ENCODE measurements at regions not wholly inside any gene's neighbourhood (a gene's known extent, or its start where the extent isn't known, plus 50 kb on each side); places are given as distances from the start of the nearest gene placed in this dataset.

DNA sequence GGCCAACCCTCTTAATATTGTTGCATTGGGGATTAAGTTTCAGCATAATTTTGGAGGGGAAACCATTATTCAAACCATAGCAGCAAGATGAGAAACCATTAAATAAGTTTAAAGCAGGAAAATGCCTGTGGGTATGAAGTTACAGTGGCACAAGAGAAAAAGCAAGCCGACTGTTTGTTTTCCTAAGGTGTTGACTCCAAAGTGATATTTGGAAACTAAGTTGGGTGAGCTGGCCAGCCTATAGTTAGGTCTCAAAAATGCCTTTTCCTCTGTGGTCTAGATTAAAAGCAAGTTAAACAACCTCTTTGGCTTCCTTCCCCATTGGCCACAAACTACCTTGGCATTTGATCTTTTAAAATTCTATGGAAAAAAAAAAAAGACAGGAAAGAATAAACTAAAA lies 419.8 kb upstream of the AZI2 start:
- H2BK5ac ChIP-seq (ENCODE audit: low read depth, low read length), result no peak overlapping the region
- ChIA-PET POLR2A (ENCODE audit: partially characterized antibody) (no interaction called here), CTCF (ENCODE audit: partially characterized antibody) (no interaction called here)
- 94% methylated on average over 1 of the region's 1 CpG; no CpG with 5 or more reads in 1 of the 2 experiments for WGBS, 2 experiments (ENCODE audit: extremely low coverage in 1 of 2, insufficient coverage in 1 of 2, insufficient read length in 1 of 2, insufficient replicate concordance in 2 of 2, low coverage in 1 of 2, low lambda C conversion rate in 2 of 2, missing lambda C conversion rate in 1 of 2)
- peaks cover 0 to 3% (median 0%) of the 10 kb centered on the region in 4 experiments; a peak in 2 of 7 replicates for H3K4me1 ChIP-seq (replicated peaks in 1 of 4; ENCODE audit: control insufficient read depth in 3 of 4, insufficient read depth in 4 of 4, low read length in 3 of 4)
- H3K23ac ChIP-seq (ENCODE audit: insufficient read length), result no peak overlapping the region
- H2BK15ac ChIP-seq (ENCODE audit: low read length), result no peak overlapping the region
- H2AK5ac ChIP-seq (ENCODE audit: low read depth, low read length), result no peak overlapping the region
- no peaks in the 10 kb centered on the region for H4K20me1 ChIP-seq (replicated peaks in 1 of 2; ENCODE audit: control insufficient read depth in 1 of 2, insufficient read depth in 2 of 2, low read length in 2 of 2)
- no peak overlapping the region for H4K5ac ChIP-seq (ENCODE audit: insufficient read length, low read depth, low read length)
- H2BK120ac ChIP-seq (replicated peaks; ENCODE audit: low read depth, low read length), result no peak overlapping the region
- H4K8ac ChIP-seq (ENCODE audit: extremely low read depth, insufficient read depth, low read length), result no peak overlapping the region
- no peaks in the 10 kb centered on the region for H3K23me2 ChIP-seq (ENCODE audit: low read depth, low read length)
- no peak overlapping the region for H3K9ac ChIP-seq (replicated peaks in 1 of 4; ENCODE audit: extremely low read depth in 1 of 4, low read depth in 3 of 4, low read length in 3 of 4)
- no peaks in the 10 kb centered on the region for H3K79me1 ChIP-seq (ENCODE audit: low read depth, low read length)
- H2AFZ ChIP-seq (ENCODE audit: low read length), result no peak overlapping the region
- H3K9me3 ChIP-seq (ENCODE audit: insufficient read depth in 2 of 2, low read depth in 1 of 2, low read length in 1 of 2), result peaks cover 9 to 22% of the 10 kb centered on the region in 2 experiments
- no peak overlapping the region for H3K4me3 ChIP-seq (ENCODE audit: extremely low read depth in 1 of 4, insufficient read depth in 2 of 4, low read depth in 3 of 4, low read length in 4 of 4)
- H4K91ac ChIP-seq (replicated peaks; ENCODE audit: insufficient read length, low read length), result no peak overlapping the region
- DNase-seq (ENCODE audit: low read depth in 1 of 2, low spot score in 2 of 2) (no peak), FAIRE-seq (no peak)
- H3K4ac ChIP-seq (replicated peaks; ENCODE audit: insufficient read length, low read depth, low read length), result no peak overlapping the region
- no peaks in the 10 kb centered on the region for H3K79me2 ChIP-seq (ENCODE audit: control insufficient read depth in 1 of 2, insufficient read depth in 2 of 2, low read length in 2 of 2)
- no peak overlapping the region for H2BK20ac ChIP-seq (ENCODE audit: low read length)
- no peak overlapping the region for H3K4me2 ChIP-seq (ENCODE audit: insufficient read depth in 1 of 2, low read depth in 2 of 2, low read length in 2 of 2)
- TF ChIP-seq TBP (IDR thresholded peaks at IDR 0.05; ENCODE audit: low read depth, low read length), result no peak
- TF ChIP-seq NANOG (IDR thresholded peaks at IDR 0.05; ENCODE audit: insufficient read depth, low read depth, low read length, poor library complexity, severe bottlenecking), result no peak
- TF ChIP-seq CHD2 (IDR thresholded peaks at IDR 0.05; ENCODE audit: low read length), result no peak
- no peak for TF ChIP-seq TAF7 (optimal IDR thresholded peaks at IDR 0.05; ENCODE audit: borderline replicate concordance, low read depth, low read length)
- TF ChIP-seq HDAC2 (IDR thresholded peaks at IDR 0.05; ENCODE audit: borderline replicate concordance in 1 of 2, low read depth in 2 of 2, low read length in 2 of 2), result no peak
- no peak for TF ChIP-seq SAP30 (IDR thresholded peaks at IDR 0.05; ENCODE audit: insufficient read depth, insufficient replicate concordance, low read length)
- no peak for TF ChIP-seq TAF1 (IDR thresholded peaks at IDR 0.05; ENCODE audit: low read depth, low read length)
- TF ChIP-seq KDM4A (IDR thresholded peaks at IDR 0.05; ENCODE audit: low read depth, low read length, severe bottlenecking), result no peak
- H3K27ac ChIP-seq (ENCODE audit: low read depth, low read length), result no peak overlapping the region
- H3K27me3 ChIP-seq (replicated peaks in 1 of 4; ENCODE audit: control insufficient read depth in 3 of 4, extremely low read depth in 1 of 4, insufficient read depth in 3 of 4, low read length in 3 of 4), result no peaks in the 10 kb centered on the region
- no peak overlapping the region for H2BK12ac ChIP-seq (ENCODE audit: low read depth, low read length)
- H3K14ac ChIP-seq (ENCODE audit: insufficient read length), result no peak overlapping the region
- H3K56ac ChIP-seq (replicated peaks; ENCODE audit: insufficient read length, low read depth, low read length), result no peak overlapping the region
- H3K18ac ChIP-seq (ENCODE audit: extremely low read depth, low read length), result no peak overlapping the region
- no peaks in the 10 kb centered on the region for H3K36me3 ChIP-seq (ENCODE audit: control insufficient read depth in 2 of 4, insufficient read depth in 4 of 4, low read length in 3 of 4)

Data from H1 (cell line).